IMR-90 (cell line): ENCODE measurements at regions not wholly inside any gene's neighbourhood (a gene's known extent, or its start where the extent isn't known, plus 50 kb on each side); places are given as distances from the start of the nearest gene placed in this dataset.

Experiments
- BHLHE40 ChIP-seq: fragments of 150-350 bp; IDR thresholded peaks from 2 replicates; pipeline ENCODE4 v1.6.1; 2016; ENCODE audit warnings: mild to moderate bottlenecking, low read depth, low read length
- CEBPB ChIP-seq: IDR thresholded peaks from 2 replicates; pipeline ENCODE4 v1.6.1; 2012; ENCODE audit warnings: low read depth, low read length, improper control_type of control experiment
- CHD1 ChIP-seq: IDR thresholded peaks from 2 replicates; pipeline ENCODE4 v1.6.1; 2012; ENCODE audit warnings: low read depth, low read length, improper control_type of control experiment
- FOS ChIP-seq: fragments of 150-350 bp; IDR thresholded peaks from 2 replicates; pipeline ENCODE4 v1.6.1; 2016; ENCODE audit warnings: low read depth, low read length
- MAFK ChIP-seq: IDR thresholded peaks from 2 replicates; pipeline ENCODE4 v1.6.1; 2012; ENCODE audit warnings: low read depth, low read length, improper control_type of control experiment
- MXI1 ChIP-seq: IDR thresholded peaks from 2 replicates; pipeline ENCODE4 v1.6.1; 2012; ENCODE audit warnings: low read depth, mild to moderate bottlenecking, low read length, moderate library complexity, borderline replicate concordance
- POLR2A ChIP-seq: IDR thresholded peaks from 2 replicates; pipeline ENCODE4 v1.6.1; 2012; ENCODE audit warnings: mild to moderate bottlenecking, low read depth, low read length
- RAD21 ChIP-seq: IDR thresholded peaks from 2 replicates; pipeline ENCODE4 v1.6.1; 2012; ENCODE audit warnings: low read length, improper control_type of control experiment
- RCOR1 ChIP-seq: IDR thresholded peaks from 2 replicates; pipeline ENCODE4 v1.6.1; 2012; ENCODE audit warnings: mild to moderate bottlenecking, low read length, improper control_type of control experiment; ENCODE audit not compliant: insufficient replicate concordance
- RFX5 ChIP-seq: IDR thresholded peaks from 2 replicates; pipeline ENCODE4 v1.8.0; 2012; ENCODE audit warnings: low read depth, mild to moderate bottlenecking, low read length, moderate library complexity
- TF ChIP-seq, protein P1 (sequence below): conservative IDR thresholded peaks from 2 replicates; pipeline ENCODE4 v1.5.1; 2012; ENCODE audit warnings: mild to moderate bottlenecking, low read depth, low read length, improper control_type of control experiment
- TF ChIP-seq, protein P2 (sequence below): fragments of 150-350 bp; IDR thresholded peaks from 2 replicates; pipeline ENCODE4 v1.6.1; 2017; ENCODE audit warnings: mild to moderate bottlenecking, antibody characterized with exemption, low read length, low read depth
- TF ChIP-seq, protein P3 (sequence below): fragments of 150-350 bp; IDR thresholded peaks from 2 replicates; pipeline ENCODE4 v1.6.1; 2016; ENCODE audit warnings: low read depth, mild to moderate bottlenecking, low read length, moderate library complexity, borderline replicate concordance

DNA sequence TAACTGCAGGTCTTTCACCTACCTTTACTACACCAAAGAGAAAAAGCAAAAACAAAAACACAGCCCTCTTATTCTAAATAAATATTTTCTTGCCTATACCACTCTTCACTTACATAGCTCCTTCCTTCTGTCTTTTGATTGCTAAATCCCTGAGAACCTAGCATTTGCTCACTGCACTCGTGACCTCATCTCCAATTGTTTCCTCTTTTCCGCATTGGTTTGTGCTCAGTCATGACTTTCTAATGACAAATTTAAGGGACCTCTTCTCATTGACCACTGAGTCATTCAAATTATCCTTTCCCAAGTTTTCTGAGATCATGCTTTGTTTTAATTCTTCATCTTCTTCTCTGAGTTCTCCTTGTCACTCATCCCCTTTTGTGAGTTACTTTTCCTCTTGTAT lies 1697.1 kb downstream of the STIM2 start:
- TF ChIP-seq, protein P1, sequence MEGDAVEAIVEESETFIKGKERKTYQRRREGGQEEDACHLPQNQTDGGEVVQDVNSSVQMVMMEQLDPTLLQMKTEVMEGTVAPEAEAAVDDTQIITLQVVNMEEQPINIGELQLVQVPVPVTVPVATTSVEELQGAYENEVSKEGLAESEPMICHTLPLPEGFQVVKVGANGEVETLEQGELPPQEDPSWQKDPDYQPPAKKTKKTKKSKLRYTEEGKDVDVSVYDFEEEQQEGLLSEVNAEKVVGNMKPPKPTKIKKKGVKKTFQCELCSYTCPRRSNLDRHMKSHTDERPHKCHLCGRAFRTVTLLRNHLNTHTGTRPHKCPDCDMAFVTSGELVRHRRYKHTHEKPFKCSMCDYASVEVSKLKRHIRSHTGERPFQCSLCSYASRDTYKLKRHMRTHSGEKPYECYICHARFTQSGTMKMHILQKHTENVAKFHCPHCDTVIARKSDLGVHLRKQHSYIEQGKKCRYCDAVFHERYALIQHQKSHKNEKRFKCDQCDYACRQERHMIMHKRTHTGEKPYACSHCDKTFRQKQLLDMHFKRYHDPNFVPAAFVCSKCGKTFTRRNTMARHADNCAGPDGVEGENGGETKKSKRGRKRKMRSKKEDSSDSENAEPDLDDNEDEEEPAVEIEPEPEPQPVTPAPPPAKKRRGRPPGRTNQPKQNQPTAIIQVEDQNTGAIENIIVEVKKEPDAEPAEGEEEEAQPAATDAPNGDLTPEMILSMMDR: no peak
- TF ChIP-seq CHD1 (no peak), BHLHE40 (no peak), POLR2A (no peak), FOS (no peak), MXI1 (no peak), RAD21 (no peak), CEBPB (peak; percentile 68), RCOR1 (no peak), RFX5 (no peak), MAFK (no peak; the same call in 1 of the 2 replicates)
- TF ChIP-seq, protein P2, sequence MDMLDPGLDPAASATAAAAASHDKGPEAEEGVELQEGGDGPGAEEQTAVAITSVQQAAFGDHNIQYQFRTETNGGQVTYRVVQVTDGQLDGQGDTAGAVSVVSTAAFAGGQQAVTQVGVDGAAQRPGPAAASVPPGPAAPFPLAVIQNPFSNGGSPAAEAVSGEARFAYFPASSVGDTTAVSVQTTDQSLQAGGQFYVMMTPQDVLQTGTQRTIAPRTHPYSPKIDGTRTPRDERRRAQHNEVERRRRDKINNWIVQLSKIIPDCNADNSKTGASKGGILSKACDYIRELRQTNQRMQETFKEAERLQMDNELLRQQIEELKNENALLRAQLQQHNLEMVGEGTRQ: 0 out of 2 replicates have a peak, but pooled peaks have one; percentile 9
- TF ChIP-seq, protein P3, sequence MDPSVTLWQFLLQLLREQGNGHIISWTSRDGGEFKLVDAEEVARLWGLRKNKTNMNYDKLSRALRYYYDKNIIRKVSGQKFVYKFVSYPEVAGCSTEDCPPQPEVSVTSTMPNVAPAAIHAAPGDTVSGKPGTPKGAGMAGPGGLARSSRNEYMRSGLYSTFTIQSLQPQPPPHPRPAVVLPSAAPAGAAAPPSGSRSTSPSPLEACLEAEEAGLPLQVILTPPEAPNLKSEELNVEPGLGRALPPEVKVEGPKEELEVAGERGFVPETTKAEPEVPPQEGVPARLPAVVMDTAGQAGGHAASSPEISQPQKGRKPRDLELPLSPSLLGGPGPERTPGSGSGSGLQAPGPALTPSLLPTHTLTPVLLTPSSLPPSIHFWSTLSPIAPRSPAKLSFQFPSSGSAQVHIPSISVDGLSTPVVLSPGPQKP: no peak
